ENCODE measurements at regions not wholly inside any gene's neighbourhood (a gene's known extent, or its start where the extent isn't known, plus 50 kb on each side); places are given as distances from the start of the nearest gene placed in this dataset.
A peak's percentile ranks its signal among the peaks of the same experiment; 100 is the strongest.

GRCh38 chr14:97920201-97920600 is 1123.0 kb downstream of the VRK1 start:
- no peak overlapping the region for H2AFZ ChIP-seq (ENCODE audit: low read length)
- intact Hi-C loops (cut with micrococcal nuclease; ENCODE audit: unreplicated experiment) (no loop called here), in situ Hi-C loops (cut with HindIII; ENCODE audit: extremely low pct_ligation_motif_present, low pct_unique_long_range_greater_than_20kb) (no loop called here)
- H3K9me3 ChIP-seq (ENCODE audit: low read length), result peaks cover 93% of the 10 kb centered on the region
- H3K4me1 ChIP-seq (ENCODE audit: insufficient read depth, low read length), result no peaks in the 10 kb centered on the region
- no peak overlapping the region for H3K4me3 ChIP-seq (replicated peaks in 1 of 3; ENCODE audit: insufficient read depth in 1 of 3, low read depth in 2 of 3, low read length in 3 of 3)
- peak; percentile 29; the same call in 1 of the 2 replicates for TF ChIP-seq RFX5 (IDR thresholded peaks at IDR 0.05; ENCODE audit: low read depth, low read length)
- TF ChIP-seq PAWR (CRISPR knock-in tag; IDR thresholded peaks at IDR 0.05; ENCODE audit: borderline replicate concordance), result no peak
- TF ChIP-seq KLF13 (CRISPR knock-in tag; IDR thresholded peaks at IDR 0.05), result no peak
- TF ChIP-seq SALL1 (CRISPR knock-in tag; IDR thresholded peaks at IDR 0.05), result no peak
- no TSS peak for BruUV-seq (replicated peaks)
- ChIA-PET POLR2A (no interaction called here), CTCF (ENCODE audit: low intra/inter-chr PET ratio, low total read pairs) (no interaction called here)
- ATAC-seq (no peak), DNase-seq (ENCODE audit: low spot score) (no peak), FAIRE-seq (no peak)
- H3K79me2 ChIP-seq (ENCODE audit: insufficient read depth, low read length), result no peaks in the 10 kb centered on the region
- no peaks in the 10 kb centered on the region for H3K27me3 ChIP-seq (ENCODE audit: control insufficient read depth in 1 of 2, insufficient read depth in 2 of 2, low read length in 2 of 2)
- no peak overlapping the region for H3K27ac ChIP-seq (ENCODE audit: extremely low read length, insufficient read depth, low read length)
- no peak overlapping the region for H3K4me2 ChIP-seq (ENCODE audit: low read depth, low read length)
- 0% methylated on average over 4 of the region's 5 CpGs for WGBS (ENCODE audit: low lambda C conversion rate)
- no peaks in the 10 kb centered on the region for H3K36me3 ChIP-seq (replicated peaks in 1 of 2; ENCODE audit: control insufficient read depth in 1 of 2, insufficient read depth in 2 of 2, low read length in 2 of 2)
- no peaks in the 10 kb centered on the region for H4K20me1 ChIP-seq (ENCODE audit: insufficient read depth, low read length)
- no peak overlapping the region for H3K9ac ChIP-seq (ENCODE audit: insufficient read depth, low read depth, low read length)

- Histone ChIP-seq H3K9ac (ENCODE audit: insufficient read depth, low read depth, low read length) (no peak overlapping the region), H3K36me3 (replicated peaks in 1 of 2; ENCODE audit: control insufficient read depth in 1 of 2, insufficient read depth in 2 of 2, low read length in 2 of 2) (no peaks in the 10 kb centered on the region), H3K9me3 (ENCODE audit: low read length) (peaks cover 93% of the 10 kb centered on the region), H4K20me1 (ENCODE audit: insufficient read depth, low read length) (no peaks in the 10 kb centered on the region), H3K79me2 (ENCODE audit: insufficient read depth, low read length) (no peaks in the 10 kb centered on the region), H3K4me3 (replicated peaks in 1 of 3; ENCODE audit: insufficient read depth in 1 of 3, low read depth in 2 of 3, low read length in 3 of 3) (no peak overlapping the region), H3K27me3 (ENCODE audit: control insufficient read depth in 1 of 2, insufficient read depth in 2 of 2, low read length in 2 of 2) (no peaks in the 10 kb centered on the region), H3K27ac (ENCODE audit: extremely low read length, insufficient read depth, low read length) (no peak overlapping the region), H3K4me1 (ENCODE audit: insufficient read depth, low read length) (no peaks in the 10 kb centered on the region), H3K4me2 (ENCODE audit: low read depth, low read length) (no peak overlapping the region), H2AFZ (ENCODE audit: low read length) (no peak overlapping the region)
- ChIA-PET CTCF (ENCODE audit: low intra/inter-chr PET ratio, low total read pairs) (no interaction called here), POLR2A (no interaction called here)
- TF ChIP-seq ZNF138 (CRISPR knock-in tag; IDR thresholded peaks at IDR 0.05; ENCODE audit: low read depth) (no peak), SIN3A (IDR thresholded peaks at IDR 0.05; ENCODE audit: borderline replicate concordance, low read depth, low read length) (no peak), DR1 (CRISPR knock-in tag; IDR thresholded peaks at IDR 0.05) (no peak), ZNF839 (CRISPR knock-in tag; IDR thresholded peaks at IDR 0.05; ENCODE audit: borderline replicate concordance) (no peak), CEBPG (CRISPR knock-in tag; IDR thresholded peaks at IDR 0.05) (no peak), SRSF9 (IDR thresholded peaks at IDR 0.05; ENCODE audit: borderline replicate concordance, insufficient read depth, low read depth, low read length, poor library complexity, severe bottlenecking) (no peak), ZNF256 (CRISPR knock-in tag; conservative IDR thresholded peaks at IDR 0.05) (no peak), ZSCAN22 (CRISPR knock-in tag; IDR thresholded peaks at IDR 0.05) (no peak), FOXK2 (IDR thresholded peaks at IDR 0.05) (no peak), HNF1B (CRISPR knock-in tag; IDR thresholded peaks at IDR 0.05) (no peak), MEIS1 (CRISPR knock-in tag; IDR thresholded peaks at IDR 0.05; ENCODE audit: borderline replicate concordance) (no peak), POLR2AphosphoS5 (IDR thresholded peaks at IDR 0.05; ENCODE audit: low read depth, low read length) (no peak), ZIK1 (CRISPR knock-in tag; IDR thresholded peaks at IDR 0.05; ENCODE audit: borderline replicate concordance, low read depth) (no peak), FOSL1 (CRISPR knock-in tag; IDR thresholded peaks at IDR 0.05; ENCODE audit: borderline replicate concordance) (no peak), KLF13 (CRISPR knock-in tag; IDR thresholded peaks at IDR 0.05) (no peak)
- DNase-seq (ENCODE audit: low spot score) (no peak), FAIRE-seq (no peak), ATAC-seq (no peak)
- in situ Hi-C loops (cut with HindIII; ENCODE audit: extremely low pct_ligation_motif_present, low pct_unique_long_range_greater_than_20kb) (no loop called here), intact Hi-C loops (cut with micrococcal nuclease; ENCODE audit: unreplicated experiment) (no loop called here)
- BruUV-seq (replicated peaks), result no TSS peak
- WGBS (ENCODE audit: low lambda C conversion rate), result 0% methylated on average over 5 of the region's 5 CpGs
These were observed 1124.1 kb downstream of the VRK1 start for GRCh38 chr14:97921296-97921695.

Measured in HepG2 (cell line).